Stomach (tissue), 4 donors: ENCODE measurements at regions not wholly inside any gene's neighbourhood (a gene's known extent, or its start where the extent isn't known, plus 50 kb on each side); places are given as distances from the start of the nearest gene placed in this dataset.

Experiments used
- CTCF ChIP-seq, 7 experiments: fragments of 450-650 bp in 4 of 7; fragments of 200-600 bp in 3 of 7; sonication (generic) in 3 of 7; IDR thresholded peaks; one replicate each; pipeline ENCODE4 v1.5.1; 2016 to 2019; ENCODE audit warnings: antibody characterized with exemption in 7 of 7, control low read depth in 2 of 7, mild to moderate bottlenecking in 1 of 7
- EP300 ChIP-seq: sonication (generic); formaldehyde crosslinking; IDR thresholded peaks from one replicate; pipeline ENCODE4 v1.6.1; 2017; ENCODE audit warnings: antibody characterized with exemption
- POLR2A ChIP-seq, 4 donors: fragments of 450-650 bp; IDR thresholded peaks; one replicate each; pipeline ENCODE4 v1.6.1; 2016; ENCODE audit warnings: antibody characterized with exemption in 4 of 4, control low read depth in 2 of 4, mild to moderate bottlenecking in 1 of 4, moderate library complexity in 1 of 4
- POLR2AphosphoS5 ChIP-seq, 3 donors: sonication (generic); formaldehyde crosslinking; IDR thresholded peaks; one replicate each; pipeline ENCODE4 v1.6.1; 2016; ENCODE audit warnings: antibody characterized with exemption in 3 of 3

- TF ChIP-seq POLR2A (IDR thresholded peaks at IDR 0.05) (no peak), CTCF (IDR thresholded peaks at IDR 0.05) (no peak), POLR2AphosphoS5 (IDR thresholded peaks at IDR 0.05) (no peak), EP300 (no peak)
Measured at GRCh38 chr1:192747301-192747700, 61.5 kb upstream of the RGS2 start.
